ENCODE measurements at regions not wholly inside any gene's neighbourhood (a gene's known extent, or its start where the extent isn't known, plus 50 kb on each side); places are given as distances from the start of the nearest gene placed in this dataset.

GRCh38 chr13:106819413-106820180, 251.7 kb upstream of the ARGLU1 start (continued):
- TF ChIP-seq REST (IDR thresholded peaks at IDR 0.05; ENCODE audit: low read depth) (no peak), JUND (IDR thresholded peaks at IDR 0.05) (no peak), TCF7L2 (IDR thresholded peaks at IDR 0.05; ENCODE audit: borderline replicate concordance, extremely low read depth, insufficient read depth, insufficient read length) (no peak), SIN3A (IDR thresholded peaks at IDR 0.05; ENCODE audit: low read depth) (no peak)

GRCh38 chr13:106818971-106819370, 251.0 kb upstream of the ARGLU1 start:
- intact Hi-C loops (cut with micrococcal nuclease) = no loop called here
- Histone ChIP-seq H3K4me1 (ENCODE audit: control insufficient read depth in 1 of 2, insufficient read depth in 2 of 2, low read length in 2 of 2) (no peaks in the 10 kb centered on the region), H3K36me3 (ENCODE audit: control insufficient read depth in 1 of 2, insufficient read depth in 2 of 2, low read length in 2 of 2) (no peaks in the 10 kb centered on the region), H3K27ac (ENCODE audit: low read depth, low read length) (no peak overlapping the region), H3K4me3 (replicated peaks in 1 of 2; ENCODE audit: low read depth in 1 of 2, low read length in 2 of 2) (no peak overlapping the region), H3K4me2 (ENCODE audit: low read length) (no peak overlapping the region), H4K20me1 (ENCODE audit: insufficient read depth) (no peaks in the 10 kb centered on the region), H3K79me2 (ENCODE audit: insufficient read depth, low read length) (no peaks in the 10 kb centered on the region), H3K27me3 (ENCODE audit: insufficient read depth, low read length) (0 out of 2 replicates have a peak, but pooled peaks cover 6% of the 10 kb centered on the region), H3K9me3 (ENCODE audit: control insufficient read depth in 1 of 2, insufficient read depth in 1 of 2, low read depth in 1 of 2, low read length in 2 of 2) (no peaks in the 10 kb centered on the region), H2AFZ (ENCODE audit: low read depth, low read length, poor library complexity, severe bottlenecking) (no peak overlapping the region), H3K9me2 (ENCODE audit: insufficient read depth) (no peaks in the 10 kb centered on the region), H3K9ac (ENCODE audit: low read length) (no peak overlapping the region)
- RAD21 ChIA-PET (ENCODE audit: low non-redundant PET in 1 of 2, low total read pairs in 2 of 2, uncharacterized antibody in 2 of 2, unreplicated experiment in 2 of 2) = no interaction called here
- no TSS peak for BruUV-seq (replicated peaks)
- DNase-seq (ENCODE audit: low read depth, low spot score) = no peak
- CTCF ChIA-PET = no interaction called here
- no peak for ATAC-seq
- POLR2A ChIA-PET = no interaction called here
- no peak for TF ChIP-seq EZH2phosphoT487 (IDR thresholded peaks at IDR 0.05; ENCODE audit: borderline replicate concordance)
- no peak for TF ChIP-seq CEBPB (IDR thresholded peaks at IDR 0.05; ENCODE audit: low read depth)
- TF ChIP-seq SRF (IDR thresholded peaks at IDR 0.05; ENCODE audit: low read depth) = no peak
- no peak for TF ChIP-seq ELF1 (IDR thresholded peaks at IDR 0.05; ENCODE audit: borderline replicate concordance, low read depth)
- no peak for TF ChIP-seq CBX3 (IDR thresholded peaks at IDR 0.05; ENCODE audit: low read depth)
- TF ChIP-seq EGR1 (IDR thresholded peaks at IDR 0.05; ENCODE audit: low read depth) = no peak
- no peak for TF ChIP-seq ZBTB33 (IDR thresholded peaks at IDR 0.05; ENCODE audit: extremely low read depth, insufficient replicate concordance, low read length)
- no peak for TF ChIP-seq ZFX (IDR thresholded peaks at IDR 0.05)
- TF ChIP-seq REST (IDR thresholded peaks at IDR 0.05; ENCODE audit: low read depth) = no peak
- TF ChIP-seq SP1 (IDR thresholded peaks at IDR 0.05; ENCODE audit: low read depth) = no peak
- no peak for TF ChIP-seq POLR2AphosphoS5 (IDR thresholded peaks at IDR 0.05; ENCODE audit: low read depth, low read length)
- TF ChIP-seq RAD21 (IDR thresholded peaks at IDR 0.05; ENCODE audit: low read depth) = no peak
